Peyer's patch (tissue), 4 donors: ENCODE measurements at regions not wholly inside any gene's neighbourhood (a gene's known extent, or its start where the extent isn't known, plus 50 kb on each side); places are given as distances from the start of the nearest gene placed in this dataset.

ENCODE experiments used
- DNase-seq, 3 donors: peaks; one replicate each; pipeline ENCODE4 v3.0.0-alpha.2; 2017 to 2019
- H3K27ac ChIP-seq, 4 donors: fragments of 200-600 bp; sonication (generic); one replicate each; pipeline ENCODE4 v1.5.1; 2016 to 2019
- H3K27me3 ChIP-seq, 2 donors: fragments of 200-600 bp; sonication (generic); one replicate each; pipeline ENCODE4 v1.5.1; 2019
- H3K36me3 ChIP-seq, 3 donors: fragments of 200-600 bp; sonication (generic); one replicate each; pipeline ENCODE4 v1.5.1; 2016 to 2019
- H3K4me1 ChIP-seq, 4 donors: fragments of 200-600 bp; sonication (generic); one replicate each; pipeline ENCODE4 v1.5.1; 2016 to 2019
- H3K4me3 ChIP-seq, 4 donors: fragments of 200-600 bp; sonication (generic); 1 replicate in 3 of 4; 2 replicates in 1 of 4; pipeline ENCODE4 v1.5.1; 2016 to 2019; ENCODE audit warnings: mild to moderate bottlenecking in 1 of 4
- H3K9me3 ChIP-seq, 4 donors: fragments of 200-600 bp; sonication (generic); one replicate each; pipeline ENCODE4 v1.5.1; 2016 to 2019; ENCODE audit warnings: mild to moderate bottlenecking in 1 of 4
- POLR2A ChIP-seq, 2 donors: fragments of 450-650 bp; IDR thresholded peaks; one replicate each; pipeline ENCODE4 v1.5.1; 2017; ENCODE audit warnings: antibody characterized with exemption in 2 of 2, mild to moderate bottlenecking in 2 of 2, moderate library complexity in 2 of 2
- TF ChIP-seq, protein P1 (sequence below), 6 experiments: fragments of 450-650 bp in 4 of 6; fragments of 200-600 bp in 2 of 6; sonication (generic) in 1 of 6; IDR thresholded peaks; one replicate each; pipeline ENCODE4 v1.5.1; 2017 to 2019; ENCODE audit warnings: antibody characterized with exemption in 6 of 6, mild to moderate bottlenecking in 3 of 6, moderate library complexity in 1 of 6

GRCh38 chr11:86743223-86744118 lies 56.9 kb upstream of the PRSS23 start:
- no peak overlapping the region for H3K4me3 ChIP-seq
- H3K9me3 ChIP-seq, result no peaks in the 10 kb centered on the region
- peak overlapping the region in 3 of 4 donors; percentile 17 to 82 (median 47) for H3K27ac ChIP-seq
- no peak for TF ChIP-seq POLR2A (IDR thresholded peaks at IDR 0.05)
- TF ChIP-seq, protein P1, sequence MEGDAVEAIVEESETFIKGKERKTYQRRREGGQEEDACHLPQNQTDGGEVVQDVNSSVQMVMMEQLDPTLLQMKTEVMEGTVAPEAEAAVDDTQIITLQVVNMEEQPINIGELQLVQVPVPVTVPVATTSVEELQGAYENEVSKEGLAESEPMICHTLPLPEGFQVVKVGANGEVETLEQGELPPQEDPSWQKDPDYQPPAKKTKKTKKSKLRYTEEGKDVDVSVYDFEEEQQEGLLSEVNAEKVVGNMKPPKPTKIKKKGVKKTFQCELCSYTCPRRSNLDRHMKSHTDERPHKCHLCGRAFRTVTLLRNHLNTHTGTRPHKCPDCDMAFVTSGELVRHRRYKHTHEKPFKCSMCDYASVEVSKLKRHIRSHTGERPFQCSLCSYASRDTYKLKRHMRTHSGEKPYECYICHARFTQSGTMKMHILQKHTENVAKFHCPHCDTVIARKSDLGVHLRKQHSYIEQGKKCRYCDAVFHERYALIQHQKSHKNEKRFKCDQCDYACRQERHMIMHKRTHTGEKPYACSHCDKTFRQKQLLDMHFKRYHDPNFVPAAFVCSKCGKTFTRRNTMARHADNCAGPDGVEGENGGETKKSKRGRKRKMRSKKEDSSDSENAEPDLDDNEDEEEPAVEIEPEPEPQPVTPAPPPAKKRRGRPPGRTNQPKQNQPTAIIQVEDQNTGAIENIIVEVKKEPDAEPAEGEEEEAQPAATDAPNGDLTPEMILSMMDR (IDR thresholded peaks at IDR 0.05), result no peak
- no peaks in the 10 kb centered on the region for H3K36me3 ChIP-seq
- peak in 1 of 3 donors; percentile 49 for DNase-seq
- H3K4me1 ChIP-seq, result peaks cover 0 to 27% (median 0%) of the 10 kb centered on the region in 4 donors
- no peaks in the 10 kb centered on the region for H3K27me3 ChIP-seq

- Histone ChIP-seq H3K4me3 (no peak overlapping the region), H3K4me1 (peaks cover 0 to 27% (median 0%) of the 10 kb centered on the region in 4 donors), H3K36me3 (no peaks in the 10 kb centered on the region), H3K27ac (peak overlapping the region in 2 of 4 donors; percentile 17 to 82), H3K9me3 (no peaks in the 10 kb centered on the region), H3K27me3 (no peaks in the 10 kb centered on the region)
- TF ChIP-seq, protein P1 (IDR thresholded peaks at IDR 0.05), result no peak
- TF ChIP-seq POLR2A (IDR thresholded peaks at IDR 0.05), result no peak
- no peak for DNase-seq
Observed at GRCh38 chr11:86741839-86742805, 58.2 kb upstream of the PRSS23 start.

DNA sequence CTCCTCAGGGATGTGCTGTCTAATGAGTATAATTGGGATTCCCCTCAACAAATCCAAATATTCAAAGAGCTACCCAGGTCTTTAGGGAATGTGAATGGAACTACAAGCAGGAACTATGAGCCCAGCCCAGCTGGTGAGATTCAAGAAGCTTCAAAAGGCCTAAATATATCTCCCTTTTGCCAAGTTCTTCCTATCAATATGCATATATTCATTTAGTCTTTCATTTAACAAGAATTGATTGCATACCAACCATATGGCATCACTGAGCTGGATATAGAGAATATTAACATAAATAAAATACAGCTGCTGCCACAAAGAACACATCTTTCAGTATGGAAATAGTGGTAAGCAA lies 58.9 kb upstream of the PRSS23 start:
- TF ChIP-seq, protein P1 (IDR thresholded peaks at IDR 0.05), result no peak
- TF ChIP-seq POLR2A (IDR thresholded peaks at IDR 0.05), result no peak
- H3K4me1 ChIP-seq, result peaks cover 0 to 27% (median 0%) of the 10 kb centered on the region in 4 donors
- no peak for DNase-seq
- no peaks in the 10 kb centered on the region for H3K27me3 ChIP-seq
- H3K4me3 ChIP-seq, result no peak overlapping the region
- no peaks in the 10 kb centered on the region for H3K36me3 ChIP-seq
- H3K27ac ChIP-seq, result peak overlapping the region in 3 of 4 donors; percentile 60 to 82 (median 76)
- no peaks in the 10 kb centered on the region for H3K9me3 ChIP-seq

DNA sequence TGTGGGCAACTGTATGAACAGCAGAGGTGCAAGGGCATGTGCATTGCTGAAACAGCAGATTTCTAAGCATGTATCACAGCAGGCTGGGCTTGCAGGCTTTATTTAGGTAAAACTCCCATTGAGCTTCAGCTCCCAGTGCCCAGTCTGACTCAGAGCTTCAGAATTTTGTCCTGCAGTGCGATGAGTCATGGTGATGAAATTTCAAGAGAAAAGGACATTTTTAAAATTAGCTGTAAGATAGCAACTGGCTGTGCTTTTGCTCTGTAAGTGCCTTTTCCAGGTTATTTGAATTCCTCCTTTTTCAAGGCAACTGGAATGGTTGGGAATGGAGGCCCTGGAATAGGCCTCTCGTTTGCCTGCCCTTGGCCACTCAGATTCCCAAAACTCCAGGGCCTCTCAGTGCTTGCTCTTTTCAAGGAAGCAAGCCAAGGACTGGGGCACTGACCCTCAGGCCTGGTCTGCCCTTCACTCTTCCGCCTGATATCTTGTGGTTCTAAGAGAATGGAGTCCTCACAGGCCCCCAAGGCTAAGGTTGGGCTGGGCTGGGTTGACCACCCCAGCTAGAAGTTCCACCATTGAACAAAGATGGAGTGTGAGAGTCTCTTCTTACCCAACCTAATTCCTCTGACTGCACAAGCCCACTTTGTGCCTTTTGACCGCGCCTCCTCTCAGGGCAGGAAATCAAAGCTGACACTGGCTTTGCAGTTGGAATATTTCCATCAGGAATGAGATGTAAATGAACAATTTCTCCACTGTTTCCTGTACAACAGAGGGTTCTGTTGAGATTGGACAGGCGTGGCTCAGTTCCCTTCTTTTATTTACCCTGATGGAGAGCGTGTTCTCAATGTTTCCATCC lies 59.5 kb upstream of the PRSS23 start:
- Histone ChIP-seq H3K27ac (peak overlapping the region; percentile 47 to 82 (median 68)), H3K4me3 (no peak overlapping the region), H3K27me3 (no peaks in the 10 kb centered on the region), H3K4me1 (peaks cover 0 to 27% (median 0%) of the 10 kb centered on the region in 4 donors), H3K36me3 (no peaks in the 10 kb centered on the region), H3K9me3 (no peaks in the 10 kb centered on the region)
- DNase-seq, result peak in 1 of 3 donors; percentile 51
- TF ChIP-seq, protein P1 (IDR thresholded peaks at IDR 0.05), result no peak
- TF ChIP-seq POLR2A (IDR thresholded peaks at IDR 0.05), result no peak

DNA sequence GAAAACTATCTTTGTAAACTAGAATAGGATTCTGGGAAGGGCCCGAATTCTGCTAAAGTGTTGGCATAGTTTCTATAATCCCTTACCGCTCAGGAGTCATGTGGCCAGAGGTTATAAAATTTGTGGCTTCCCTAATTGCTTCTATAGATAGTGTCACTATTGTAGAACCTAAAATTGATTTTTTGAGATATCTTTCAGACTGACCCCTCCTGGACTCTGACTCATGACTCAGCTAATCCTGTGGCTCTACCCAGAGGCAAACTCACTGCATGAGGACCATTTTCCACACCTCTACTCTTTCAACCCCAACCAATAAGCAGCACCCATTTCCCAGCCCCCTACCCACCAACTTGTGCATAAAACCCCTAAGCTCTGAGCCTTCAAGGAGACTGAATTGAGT lies 61.8 kb upstream of the PRSS23 start:
- Histone ChIP-seq H3K4me3 (no peak overlapping the region), H3K9me3 (no peaks in the 10 kb centered on the region), H3K36me3 (no peaks in the 10 kb centered on the region), H3K27ac (peak overlapping the region in 1 of 4 donors; percentile 11), H3K27me3 (no peaks in the 10 kb centered on the region), H3K4me1 (peaks cover 0 to 27% (median 0%) of the 10 kb centered on the region in 4 donors)
- TF ChIP-seq, protein P1 (IDR thresholded peaks at IDR 0.05), result no peak
- TF ChIP-seq POLR2A (IDR thresholded peaks at IDR 0.05), result no peak
- no peak for DNase-seq
